Dedifferentiated amniotic fluid mesenchymal stem cell (primary cell): ENCODE measurements at regions not wholly inside any gene's neighbourhood (a gene's known extent, or its start where the extent isn't known, plus 50 kb on each side); places are given as distances from the start of the nearest gene placed in this dataset.
A peak's percentile ranks its signal among the peaks of the same experiment; 100 is the strongest.
"Not testable (repeated sequence)": the region's sequence is repeated elsewhere in the genome, so short reads cannot be mapped to it uniquely, and the experiment has no call there.

ENCODE experiments used
- DNase-seq: peaks from one replicate; pipeline ENCODE4 v3.0.0-alpha.2; 2016; ENCODE audit errors: extremely low spot score

DNA sequence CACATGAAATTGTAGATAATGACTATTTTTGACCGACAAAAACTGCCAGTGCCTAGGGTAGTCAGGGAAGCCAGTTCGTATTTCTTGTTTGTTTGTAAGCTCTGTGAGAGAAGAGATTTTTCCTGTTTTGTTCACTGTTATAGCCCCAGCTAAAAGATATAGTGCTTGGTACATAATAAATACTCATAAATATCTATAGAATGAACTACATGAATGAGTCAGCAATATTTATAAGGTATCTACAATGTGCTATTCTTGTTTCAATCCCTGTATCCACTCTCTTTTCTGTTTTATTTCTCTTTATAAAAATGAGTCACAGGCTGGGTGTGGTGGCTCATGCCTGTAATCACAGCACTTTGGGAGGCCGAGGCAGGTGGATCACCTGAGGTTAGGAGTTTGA lies 275.6 kb upstream of the FANCL start:
- no peak for DNase-seq

DNA sequence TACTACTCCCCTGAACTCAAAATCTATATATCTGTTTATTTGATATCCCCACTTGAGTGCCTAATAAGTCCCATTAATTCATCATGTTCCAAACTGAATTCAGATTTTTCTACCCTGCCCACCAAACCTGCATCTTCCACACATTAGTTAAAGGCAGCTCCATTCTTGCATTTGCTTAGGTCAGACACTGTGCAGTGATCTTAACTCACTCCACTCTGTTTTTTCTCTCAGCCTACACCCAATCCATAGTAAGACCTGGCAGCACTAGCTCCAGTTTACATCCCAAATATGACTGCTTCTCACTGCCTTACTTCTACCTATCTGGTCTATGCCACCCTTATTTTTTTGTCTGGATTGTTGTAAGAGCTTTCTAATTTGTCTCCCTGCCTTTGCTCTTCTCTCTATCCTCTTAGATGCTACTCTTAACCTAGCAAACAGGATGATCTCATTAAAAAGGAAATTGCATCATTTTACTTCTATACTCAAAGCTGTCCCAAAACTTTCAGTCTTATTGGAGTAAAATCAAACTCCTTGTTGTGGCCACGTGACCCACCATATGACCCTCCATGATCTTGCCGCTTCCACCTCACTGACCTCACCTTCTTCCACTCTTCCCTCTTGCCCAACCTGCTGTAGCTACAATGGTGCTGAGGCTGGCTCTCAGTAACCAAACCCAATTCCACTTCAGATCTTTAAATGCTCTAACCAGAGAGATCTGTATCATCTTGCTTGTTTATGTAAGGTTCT lies 274.9 kb upstream of the FANCL start:
- DNase-seq, result no peak

DNA sequence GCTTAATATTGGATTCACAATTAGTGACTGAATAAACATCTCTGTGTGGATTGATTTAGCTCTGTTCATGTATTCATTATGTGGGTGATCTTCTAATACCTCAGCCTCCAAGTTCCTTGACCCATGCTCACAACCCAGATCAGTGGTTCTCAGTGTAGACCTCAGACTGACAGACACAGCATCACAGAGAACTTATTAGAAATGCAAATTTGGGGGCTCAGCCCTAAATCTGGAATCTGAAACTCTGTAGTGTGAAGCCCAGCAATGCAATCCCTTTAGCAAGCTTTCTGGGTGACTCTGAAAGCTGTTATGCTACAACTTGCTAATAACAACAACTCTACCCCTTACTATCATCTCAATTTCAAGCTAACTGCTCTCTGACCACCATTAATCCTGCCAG lies 273.1 kb upstream of the FANCL start:
- no peak for DNase-seq

DNA sequence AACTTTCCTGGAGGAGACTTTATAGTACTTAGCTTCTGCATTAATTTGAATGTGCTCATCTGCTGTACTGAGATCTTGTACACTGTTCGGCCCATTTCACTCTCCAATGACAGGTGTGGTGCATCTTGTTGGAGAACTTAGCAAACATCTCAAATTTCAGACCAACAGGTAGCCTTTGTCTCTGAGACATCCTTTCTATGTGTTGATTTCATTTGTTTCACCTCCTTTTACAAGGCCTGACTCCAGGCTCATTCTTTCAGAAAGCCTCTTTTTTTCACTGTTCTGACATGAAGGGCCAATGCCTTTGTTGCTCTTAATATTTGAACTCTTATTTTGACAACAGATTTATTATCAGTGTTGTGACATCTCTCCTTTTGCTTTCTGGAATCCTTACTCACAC lies 271.8 kb upstream of the FANCL start:
- DNase-seq, result no peak

DNA sequence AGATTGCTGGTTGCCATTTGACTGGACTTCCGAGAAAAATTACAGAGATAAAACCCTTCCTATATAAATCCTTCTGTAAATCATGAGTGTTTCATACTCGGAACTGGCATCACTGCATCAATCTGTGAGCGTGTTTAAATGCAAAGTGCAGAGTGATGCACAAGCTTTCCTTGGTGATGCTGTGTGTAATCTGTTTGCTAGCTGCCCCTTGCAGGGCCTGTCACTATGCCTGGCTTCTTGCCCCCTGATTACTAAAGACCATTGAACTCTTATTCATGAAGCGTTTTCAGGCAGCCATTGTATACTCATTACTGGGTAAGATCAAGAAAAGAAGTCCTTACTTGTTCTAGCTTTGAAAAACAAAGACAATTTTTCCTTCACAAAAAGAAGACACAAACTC lies 266.9 kb upstream of the FANCL start:
- DNase-seq, result no peak

DNA sequence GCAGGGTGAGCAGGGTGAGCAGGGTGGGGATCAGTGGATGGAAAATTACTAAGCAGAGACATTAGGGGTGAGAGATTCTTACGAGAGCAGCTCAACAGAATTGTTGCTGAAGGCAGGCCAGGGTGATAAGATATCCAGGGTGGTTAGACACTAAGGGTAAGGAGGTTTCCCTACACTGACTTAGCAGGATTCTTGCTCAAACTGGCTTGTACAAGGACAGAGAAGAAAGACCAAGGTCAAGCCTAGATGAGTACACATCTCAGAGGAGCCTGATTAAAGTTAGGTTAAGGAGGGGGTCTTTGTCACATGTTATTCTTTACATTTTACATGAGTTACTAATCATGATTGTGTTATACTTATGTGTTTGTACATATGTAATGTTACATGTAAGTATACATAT lies 262.8 kb upstream of the FANCL start:
- DNase-seq, result no peak

DNA sequence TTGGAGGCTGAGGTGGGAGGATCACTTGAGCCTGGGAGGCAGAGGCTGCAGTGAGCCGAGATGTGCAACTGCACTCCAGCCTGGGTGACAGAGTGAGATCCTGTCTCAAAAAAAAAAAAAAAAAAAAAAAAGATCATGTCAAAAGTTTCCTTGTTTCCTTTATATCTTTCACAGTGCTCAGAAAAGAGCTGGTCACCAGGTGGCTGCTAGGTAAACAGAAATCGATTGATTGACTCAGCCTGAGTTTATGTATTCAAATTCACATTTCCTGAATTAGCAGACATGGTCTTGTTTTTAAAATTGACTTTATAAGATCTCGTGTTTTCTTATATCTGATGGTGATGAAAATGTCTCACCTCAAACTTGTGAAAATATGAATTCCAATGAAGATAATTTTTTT lies 261.8 kb upstream of the FANCL start:
- DNase-seq, result no peak

DNA sequence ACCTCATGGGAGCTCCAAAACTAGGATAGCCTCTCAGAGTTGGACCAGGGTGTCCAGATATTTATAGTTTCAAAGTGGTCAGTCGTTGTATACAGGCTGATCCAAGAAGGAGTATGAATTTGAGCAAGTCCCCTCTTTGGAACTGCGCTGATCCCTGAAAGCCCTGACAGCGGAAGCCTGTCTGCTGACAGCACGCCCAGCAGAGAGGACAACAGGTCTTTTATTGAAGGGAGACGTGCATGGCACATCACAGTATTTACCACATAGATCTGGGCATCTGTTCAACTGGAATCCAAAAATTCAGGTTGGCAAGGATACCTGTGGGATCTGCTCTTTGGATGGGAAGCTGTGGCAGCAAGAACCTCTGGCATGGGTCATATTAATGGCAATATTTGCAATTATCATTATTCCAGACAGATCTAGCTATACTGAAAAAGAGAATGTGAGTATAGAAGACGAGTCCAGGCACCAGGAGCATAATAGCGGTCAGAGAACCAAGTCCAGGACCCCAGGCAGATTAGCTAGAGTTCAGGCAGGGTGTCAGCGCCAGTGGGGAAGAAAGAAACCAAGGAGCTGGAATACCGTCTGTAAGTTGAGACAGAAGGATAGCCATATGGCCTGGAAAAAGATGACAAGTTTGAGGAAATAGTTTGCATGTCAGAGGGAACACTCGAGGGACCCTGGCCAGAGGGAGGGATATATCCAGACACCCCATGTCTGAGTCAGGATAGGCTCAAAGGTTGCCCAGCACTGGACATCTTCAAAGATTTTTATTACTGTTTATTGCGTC lies 260.4 kb upstream of the FANCL start:
- no peak for DNase-seq

DNA sequence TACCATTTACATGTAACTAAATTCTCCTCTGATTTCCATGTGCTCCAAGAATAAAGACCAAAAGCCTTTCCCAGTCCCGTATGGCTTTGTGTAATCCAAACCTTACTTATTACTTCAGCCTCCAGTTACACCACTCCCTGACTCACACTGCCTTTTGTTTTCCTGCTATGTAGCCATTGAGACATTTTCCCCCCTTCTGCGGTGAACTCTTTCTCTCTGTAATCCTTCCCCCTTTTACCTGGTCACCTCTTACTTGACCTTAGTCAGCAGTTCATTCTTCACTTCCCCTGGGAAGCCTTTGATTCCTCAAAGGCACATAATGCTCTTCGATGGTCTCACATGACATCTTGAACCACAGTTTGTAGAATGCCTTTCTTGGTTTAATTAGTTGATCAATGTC lies 256.0 kb upstream of the FANCL start:
- no peak for DNase-seq

DNA sequence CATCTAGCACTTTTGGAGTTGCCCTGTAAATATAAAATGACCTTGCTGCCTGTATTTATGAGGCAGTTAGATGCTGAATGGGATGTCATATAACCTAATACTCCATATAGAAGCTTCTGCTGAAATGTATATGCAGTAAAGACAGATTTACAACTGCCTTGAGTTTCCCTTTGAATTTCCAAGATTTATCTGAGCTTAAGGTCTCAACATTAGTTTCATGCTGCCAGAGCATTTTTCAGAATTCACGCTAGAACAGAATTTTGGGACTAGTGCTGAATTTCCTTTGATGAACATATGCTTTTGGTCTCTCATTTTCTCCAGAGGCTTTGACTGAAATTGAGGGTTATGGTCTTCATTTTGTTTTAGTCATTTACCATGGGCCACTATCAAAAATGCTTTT lies 254.7 kb upstream of the FANCL start:
- DNase-seq, result no peak

DNA sequence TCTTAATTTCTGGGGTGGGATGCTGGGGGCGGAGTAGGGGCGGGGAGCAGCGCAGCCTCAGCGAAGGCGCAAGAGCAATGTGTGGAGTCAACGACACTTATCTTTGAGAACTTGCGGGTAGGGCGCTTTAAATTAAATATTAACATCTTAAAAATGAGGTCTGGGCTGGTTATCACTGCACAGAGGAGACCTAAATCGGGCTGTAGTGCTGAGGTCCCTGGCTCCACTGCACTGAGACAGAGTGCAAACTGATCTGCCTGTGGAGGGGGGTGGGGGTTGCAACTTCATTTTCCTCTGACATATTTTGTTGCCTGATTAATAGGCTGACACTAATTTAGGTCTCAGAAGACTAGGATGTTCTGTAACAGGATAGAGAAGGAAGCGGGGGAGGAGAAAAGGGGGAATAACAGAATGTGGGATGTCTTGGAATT lies 253.0 kb upstream of the FANCL start:
- no peak for DNase-seq

DNA sequence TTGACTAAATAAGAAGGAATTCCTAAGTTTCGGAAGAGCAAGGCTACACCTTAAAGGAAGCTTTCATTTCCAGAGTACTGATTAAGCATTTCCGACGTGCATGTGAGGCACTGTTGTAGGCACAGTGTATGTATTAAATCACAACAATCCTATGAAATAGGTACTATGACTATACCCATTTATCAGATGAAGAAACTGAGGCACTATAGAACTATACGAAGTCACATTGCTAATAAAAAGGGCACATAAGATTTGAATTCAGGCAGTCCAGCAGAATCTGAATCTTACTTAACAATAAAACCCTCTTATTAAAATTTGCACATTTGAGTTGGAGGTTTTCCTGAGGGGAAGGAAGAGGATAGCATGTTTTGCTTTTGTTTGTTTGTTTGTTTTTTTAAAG lies 243.5 kb upstream of the FANCL start:
- DNase-seq, result no peak

DNA sequence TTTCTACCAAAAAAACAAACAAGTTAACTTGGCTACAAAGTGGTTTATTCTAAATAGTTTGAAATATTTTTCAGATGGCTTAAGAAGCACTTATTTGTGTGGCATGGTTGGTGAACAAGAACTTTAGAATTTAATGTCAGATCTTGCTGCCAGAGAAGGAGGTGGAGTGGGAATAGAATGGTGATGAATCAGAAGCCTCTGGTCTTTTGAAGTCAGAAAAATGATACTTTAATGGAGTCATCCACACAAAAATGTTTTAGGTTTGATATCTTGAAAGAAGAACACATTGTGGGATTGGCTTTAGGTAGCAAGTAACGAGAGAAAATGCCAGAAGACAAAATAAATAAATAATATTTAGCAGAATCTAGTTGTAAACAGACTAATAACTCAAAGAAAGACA lies 243.1 kb upstream of the FANCL start:
- peak; percentile 31 for DNase-seq

DNA sequence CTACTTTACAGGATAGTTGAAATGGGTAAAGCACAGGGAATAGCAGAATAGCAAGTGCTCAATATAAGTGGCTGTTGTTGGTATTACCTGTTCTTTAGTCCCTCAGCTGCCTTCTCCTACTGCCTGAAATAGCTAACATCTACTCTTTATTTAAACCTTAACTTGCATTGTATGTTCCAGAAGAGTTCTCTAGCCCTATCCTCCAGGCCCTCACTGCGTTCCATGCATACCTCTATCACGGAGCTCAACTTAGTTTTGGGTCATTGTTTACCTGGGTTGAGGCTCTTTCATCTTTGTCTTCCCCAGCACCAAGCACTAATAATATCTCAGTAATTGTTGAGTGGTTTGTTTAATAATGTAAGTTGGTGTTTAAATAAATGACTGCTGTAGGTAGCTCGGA lies 242.2 kb upstream of the FANCL start:
- DNase-seq, result no peak

DNA sequence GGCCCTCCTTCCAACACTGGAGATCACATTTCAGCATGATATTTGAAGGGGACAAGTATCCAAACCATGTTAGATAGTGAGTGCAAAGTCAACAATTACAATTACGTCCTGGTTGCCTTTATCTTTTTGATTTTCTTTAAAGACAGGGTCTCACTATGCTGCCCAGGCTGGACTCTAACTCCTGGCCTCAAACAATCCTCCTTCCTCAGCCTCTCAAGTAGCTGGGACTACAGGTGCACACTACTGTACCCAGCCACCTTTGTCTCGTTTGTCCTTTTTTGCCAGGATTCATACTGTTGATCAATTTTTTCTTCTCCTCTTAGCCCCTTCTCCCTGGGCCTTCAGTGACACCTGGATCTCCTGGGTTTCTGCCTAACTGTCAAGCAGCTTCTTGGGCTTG lies 240.5 kb upstream of the FANCL start:
- DNase-seq, result no peak

DNA sequence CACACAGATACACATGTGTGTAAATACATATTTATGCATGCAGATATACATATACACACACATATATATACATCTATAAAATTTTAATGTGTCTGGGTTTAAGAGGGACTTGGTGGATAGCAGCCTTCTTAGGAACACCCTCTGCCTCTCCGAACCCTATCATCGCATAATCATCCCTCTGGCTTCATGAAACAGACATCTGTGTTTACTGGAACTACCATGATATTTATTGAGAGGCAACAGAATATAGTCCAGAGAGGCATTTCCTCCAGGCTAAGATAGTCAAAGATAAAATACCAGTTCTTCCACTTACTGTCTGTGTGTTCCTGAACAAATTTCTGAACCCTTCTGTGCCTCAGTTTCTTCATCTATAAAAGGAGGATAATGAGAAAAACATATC lies 239.0 kb upstream of the FANCL start:
- DNase-seq, result no peak

DNA sequence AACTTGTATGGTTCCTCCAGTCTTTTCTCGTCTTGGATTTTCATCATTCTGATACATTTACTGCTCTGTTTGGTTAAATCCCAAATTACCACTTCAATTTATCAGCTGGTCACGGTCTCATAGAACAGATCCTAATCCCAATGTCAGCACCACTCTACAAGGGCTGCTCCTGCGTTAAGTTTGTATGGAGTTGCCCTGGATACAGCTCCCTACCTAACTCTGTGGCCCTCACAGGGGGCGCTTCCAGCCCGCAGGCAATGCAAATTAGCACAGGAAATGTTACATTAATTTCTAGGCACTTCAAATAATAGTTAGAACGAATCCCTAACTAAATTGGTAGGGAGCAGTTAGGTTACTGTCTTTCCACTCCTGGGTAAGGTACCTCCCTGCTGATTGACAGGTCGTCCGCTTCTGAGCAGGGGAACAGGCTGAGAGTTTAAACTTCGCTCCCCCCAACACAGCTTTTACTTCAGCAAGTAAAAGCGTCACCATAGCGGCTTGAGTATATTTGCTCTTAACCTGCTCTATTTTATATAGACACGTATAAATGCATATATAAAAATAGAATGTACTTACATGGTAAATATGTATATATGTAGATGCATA lies 238.5 kb upstream of the FANCL start:
- no peak for DNase-seq

DNA sequence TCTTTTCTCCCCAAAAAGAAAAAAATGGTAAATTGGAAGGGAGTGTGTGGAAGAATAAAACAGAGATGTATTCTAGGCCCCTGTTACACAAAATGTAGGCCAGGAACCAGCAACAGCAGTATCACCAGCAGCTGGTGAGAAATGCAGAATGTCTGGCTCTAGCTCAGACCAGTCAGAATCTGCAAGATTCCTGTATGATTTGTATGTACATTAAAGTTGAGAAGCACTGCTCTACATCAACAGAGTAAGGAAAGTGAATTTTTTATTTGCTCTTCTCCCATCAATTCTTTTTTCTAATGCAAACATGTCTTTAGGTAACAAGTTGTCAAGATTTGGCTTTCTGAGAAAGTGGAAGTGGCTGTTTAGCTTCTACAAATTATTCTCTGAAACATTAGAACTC lies 235.4 kb upstream of the FANCL start:
- DNase-seq, result no peak

DNA sequence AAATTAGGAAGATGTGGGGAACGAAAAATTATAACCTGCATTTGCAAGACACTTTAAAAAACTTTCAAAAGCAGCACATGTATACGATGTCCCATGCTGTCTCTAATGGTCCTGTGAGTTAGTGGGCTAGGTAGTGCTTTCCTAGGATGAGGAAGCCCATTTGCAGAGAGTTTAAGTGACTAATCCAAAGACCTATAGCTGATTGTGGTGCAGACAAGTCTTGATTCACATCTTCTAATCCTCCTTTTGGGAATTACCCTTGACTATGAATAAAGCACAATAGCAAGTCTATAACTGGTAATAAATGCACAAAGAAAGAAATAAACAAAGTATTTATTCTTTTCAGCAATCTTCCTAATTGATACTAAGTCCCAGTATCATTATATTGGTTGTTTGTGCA lies 234.6 kb upstream of the FANCL start:
- no peak for DNase-seq

DNA sequence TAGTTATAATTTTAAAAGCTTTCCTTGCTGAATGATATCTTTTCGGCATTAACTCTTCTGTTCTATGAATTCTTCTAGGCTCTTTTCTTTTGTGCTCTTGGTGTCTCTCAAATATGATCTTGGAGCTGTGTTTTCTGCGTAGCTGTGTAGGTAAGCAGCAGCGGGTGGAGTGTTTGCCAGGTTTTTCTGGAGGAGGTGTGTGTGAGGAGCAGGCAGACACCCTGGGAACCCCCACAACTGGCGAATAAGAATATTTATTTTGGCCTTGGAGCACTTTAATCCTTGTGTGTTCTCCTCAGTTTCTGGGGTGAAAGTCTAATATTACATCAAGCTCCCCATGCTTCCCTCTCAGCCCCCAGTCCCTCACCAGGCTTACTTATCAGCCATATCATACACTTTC lies 232.0 kb upstream of the FANCL start:
- DNase-seq, result no peak

DNA sequence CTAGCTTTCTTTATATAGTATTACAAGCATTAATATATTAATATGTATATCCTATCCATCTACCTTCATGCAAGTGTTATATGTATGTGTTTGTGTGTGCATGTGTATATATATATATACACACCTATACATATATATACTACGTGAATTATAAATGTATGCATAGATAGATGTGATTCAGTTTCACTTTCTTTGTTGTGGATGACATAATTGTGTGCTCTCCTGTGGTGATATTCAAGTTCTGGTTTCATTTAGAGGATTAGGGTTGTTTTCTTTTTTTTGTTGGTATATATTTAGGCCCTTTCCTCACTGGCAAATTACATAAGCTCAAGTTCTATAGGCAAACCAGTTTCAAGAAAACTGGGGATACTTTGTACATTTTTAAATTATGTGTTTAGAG lies 225.7 kb upstream of the FANCL start:
- DNase-seq, result no peak

DNA sequence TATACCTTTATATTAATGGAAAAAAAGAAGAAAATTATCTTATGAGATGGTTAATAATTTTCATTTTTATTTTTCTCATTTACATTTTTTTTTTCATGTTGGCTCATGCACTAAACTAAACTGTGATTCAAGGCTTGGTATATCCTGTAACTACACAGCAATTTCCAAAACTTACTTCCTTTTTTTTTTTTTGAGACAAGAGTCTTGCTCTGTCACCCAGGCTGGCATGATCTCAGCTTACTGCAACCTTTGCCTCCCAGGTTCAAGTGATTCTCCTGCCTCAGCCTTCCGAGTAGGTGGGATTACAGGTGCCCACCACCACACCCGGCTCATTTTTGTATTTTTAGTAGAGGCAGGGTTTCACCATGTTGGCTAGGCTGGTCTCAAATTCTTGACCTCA lies 224.9 kb upstream of the FANCL start:
- not testable (repeated sequence) for DNase-seq

DNA sequence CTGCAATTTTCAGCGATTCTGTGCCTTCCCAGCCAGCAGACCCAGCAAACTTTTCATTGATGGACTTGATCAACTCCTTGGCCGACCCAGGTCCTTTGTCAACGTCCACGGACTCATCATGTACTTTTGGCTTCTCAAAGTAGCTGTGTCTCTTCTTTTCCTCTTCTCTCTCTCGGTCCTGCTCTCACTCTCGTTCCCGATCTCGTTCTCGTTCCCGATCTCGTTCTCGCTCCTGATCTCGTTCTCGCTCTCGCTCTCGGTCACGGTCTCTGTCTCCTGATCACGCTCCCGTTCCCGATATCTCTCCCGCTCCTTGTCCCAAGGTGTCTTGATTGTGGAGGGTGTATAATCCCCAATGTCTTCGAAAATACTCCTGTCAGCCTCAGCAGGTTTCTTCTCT lies 219.5 kb upstream of the FANCL start:
- DNase-seq, result no peak
